ENCODE measurements at regions not wholly inside any gene's neighbourhood (a gene's known extent, or its start where the extent isn't known, plus 50 kb on each side); places are given as distances from the start of the nearest gene placed in this dataset.

GRCh38 chr12:105672121-105672975, 341.9 kb downstream of the C12orf75 start:
- H3K4me1 ChIP-seq (ENCODE audit: insufficient read depth, low read length), result no peaks in the 10 kb centered on the region
- no peak for TF ChIP-seq NPAS2 (CRISPR knock-in tag; IDR thresholded peaks at IDR 0.05; ENCODE audit: borderline replicate concordance)
- TF ChIP-seq ZNF44 (CRISPR knock-in tag; IDR thresholded peaks at IDR 0.05), result no peak
- TF ChIP-seq MTA1 (CRISPR knock-in tag; IDR thresholded peaks at IDR 0.05; ENCODE audit: borderline replicate concordance), result no peak
- no peak for TF ChIP-seq MIXL1 (CRISPR knock-in tag; IDR thresholded peaks at IDR 0.05)
- no peak for TF ChIP-seq ZNF878 (CRISPR knock-in tag; IDR thresholded peaks at IDR 0.05)
- no peak for TF ChIP-seq ZBTB21 (CRISPR knock-in tag; IDR thresholded peaks at IDR 0.05)
- no peak for TF ChIP-seq ZNF761 (CRISPR knock-in tag; conservative IDR thresholded peaks at IDR 0.05)
- no peak for TF ChIP-seq ZNF207 (IDR thresholded peaks at IDR 0.05; ENCODE audit: borderline replicate concordance)
- no peak for TF ChIP-seq MAF1 (CRISPR knock-in tag; IDR thresholded peaks at IDR 0.05; ENCODE audit: borderline replicate concordance)
- no peak for TF ChIP-seq DDIT3 (CRISPR knock-in tag; IDR thresholded peaks at IDR 0.05)
- TF ChIP-seq PTBP1 (IDR thresholded peaks at IDR 0.05; ENCODE audit: low read depth, low read length, poor library complexity, severe bottlenecking), result no peak
- TF ChIP-seq MYC (CRISPR knock-in tag; IDR thresholded peaks at IDR 0.05; ENCODE audit: borderline replicate concordance), result no peak
- TF ChIP-seq ATF4 (CRISPR knock-in tag; IDR thresholded peaks at IDR 0.05), result no peak
- TF ChIP-seq, protein P1, sequence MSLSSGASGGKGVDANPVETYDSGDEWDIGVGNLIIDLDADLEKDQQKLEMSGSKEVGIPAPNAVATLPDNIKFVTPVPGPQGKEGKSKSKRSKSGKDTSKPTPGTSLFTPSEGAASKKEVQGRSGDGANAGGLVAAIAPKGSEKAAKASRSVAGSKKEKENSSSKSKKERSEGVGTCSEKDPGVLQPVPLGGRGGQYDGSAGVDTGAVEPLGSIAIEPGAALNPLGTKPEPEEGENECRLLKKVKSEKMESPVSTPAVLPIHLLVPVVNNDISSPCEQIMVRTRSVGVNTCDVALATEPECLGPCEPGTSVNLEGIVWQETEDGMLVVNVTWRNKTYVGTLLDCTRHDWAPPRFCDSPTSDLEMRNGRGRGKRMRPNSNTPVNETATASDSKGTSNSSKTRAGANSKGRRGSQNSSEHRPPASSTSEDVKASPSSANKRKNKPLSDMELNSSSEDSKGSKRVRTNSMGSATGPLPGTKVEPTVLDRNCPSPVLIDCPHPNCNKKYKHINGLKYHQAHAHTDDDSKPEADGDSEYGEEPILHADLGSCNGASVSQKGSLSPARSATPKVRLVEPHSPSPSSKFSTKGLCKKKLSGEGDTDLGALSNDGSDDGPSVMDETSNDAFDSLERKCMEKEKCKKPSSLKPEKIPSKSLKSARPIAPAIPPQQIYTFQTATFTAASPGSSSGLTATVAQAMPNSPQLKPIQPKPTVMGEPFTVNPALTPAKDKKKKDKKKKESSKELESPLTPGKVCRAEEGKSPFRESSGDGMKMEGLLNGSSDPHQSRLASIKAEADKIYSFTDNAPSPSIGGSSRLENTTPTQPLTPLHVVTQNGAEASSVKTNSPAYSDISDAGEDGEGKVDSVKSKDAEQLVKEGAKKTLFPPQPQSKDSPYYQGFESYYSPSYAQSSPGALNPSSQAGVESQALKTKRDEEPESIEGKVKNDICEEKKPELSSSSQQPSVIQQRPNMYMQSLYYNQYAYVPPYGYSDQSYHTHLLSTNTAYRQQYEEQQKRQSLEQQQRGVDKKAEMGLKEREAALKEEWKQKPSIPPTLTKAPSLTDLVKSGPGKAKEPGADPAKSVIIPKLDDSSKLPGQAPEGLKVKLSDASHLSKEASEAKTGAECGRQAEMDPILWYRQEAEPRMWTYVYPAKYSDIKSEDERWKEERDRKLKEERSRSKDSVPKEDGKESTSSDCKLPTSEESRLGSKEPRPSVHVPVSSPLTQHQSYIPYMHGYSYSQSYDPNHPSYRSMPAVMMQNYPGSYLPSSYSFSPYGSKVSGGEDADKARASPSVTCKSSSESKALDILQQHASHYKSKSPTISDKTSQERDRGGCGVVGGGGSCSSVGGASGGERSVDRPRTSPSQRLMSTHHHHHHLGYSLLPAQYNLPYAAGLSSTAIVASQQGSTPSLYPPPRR (CRISPR knock-in tag; IDR thresholded peaks at IDR 0.05; ENCODE audit: borderline replicate concordance), result no peak
- TF ChIP-seq, protein P2, sequence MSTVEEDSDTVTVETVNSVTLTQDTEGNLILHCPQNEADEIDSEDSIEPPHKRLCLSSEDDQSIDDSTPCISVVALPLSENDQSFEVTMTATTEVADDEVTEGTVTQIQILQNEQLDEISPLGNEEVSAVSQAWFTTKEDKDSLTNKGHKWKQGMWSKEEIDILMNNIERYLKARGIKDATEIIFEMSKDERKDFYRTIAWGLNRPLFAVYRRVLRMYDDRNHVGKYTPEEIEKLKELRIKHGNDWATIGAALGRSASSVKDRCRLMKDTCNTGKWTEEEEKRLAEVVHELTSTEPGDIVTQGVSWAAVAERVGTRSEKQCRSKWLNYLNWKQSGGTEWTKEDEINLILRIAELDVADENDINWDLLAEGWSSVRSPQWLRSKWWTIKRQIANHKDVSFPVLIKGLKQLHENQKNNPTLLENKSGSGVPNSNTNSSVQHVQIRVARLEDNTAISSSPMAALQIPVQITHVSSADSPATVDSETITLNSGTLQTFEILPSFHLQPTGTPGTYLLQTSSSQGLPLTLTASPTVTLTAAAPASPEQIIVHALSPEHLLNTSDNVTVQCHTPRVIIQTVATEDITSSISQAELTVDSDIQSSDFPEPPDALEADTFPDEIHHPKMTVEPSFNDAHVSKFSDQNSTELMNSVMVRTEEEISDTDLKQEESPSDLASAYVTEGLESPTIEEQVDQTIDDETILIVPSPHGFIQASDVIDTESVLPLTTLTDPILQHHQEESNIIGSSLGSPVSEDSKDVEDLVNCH (CRISPR knock-in tag; IDR thresholded peaks at IDR 0.05), result no peak
- no peak overlapping the region for H3K4me2 ChIP-seq (ENCODE audit: low read depth, low read length)
- CTCF ChIA-PET (ENCODE audit: low intra/inter-chr PET ratio, low total read pairs), result no interaction called here
- no peaks in the 10 kb centered on the region for H3K9me3 ChIP-seq (ENCODE audit: low read length)
- FAIRE-seq (no peak), DNase-seq (ENCODE audit: low spot score) (no peak), ATAC-seq (no peak)
- WGBS (ENCODE audit: low lambda C conversion rate), result 35% methylated on average over 8 of the region's 9 CpGs
- no peaks in the 10 kb centered on the region for H3K27me3 ChIP-seq (ENCODE audit: control insufficient read depth in 1 of 2, insufficient read depth in 2 of 2, low read length in 2 of 2)
- intact Hi-C loops (cut with micrococcal nuclease; ENCODE audit: unreplicated experiment), result no loop called here
- in situ Hi-C loops (cut with HindIII; ENCODE audit: extremely low pct_ligation_motif_present, low pct_unique_long_range_greater_than_20kb), result no loop called here
- no peaks in the 10 kb centered on the region for H3K79me2 ChIP-seq (ENCODE audit: insufficient read depth, low read length)
- H4K20me1 ChIP-seq (ENCODE audit: insufficient read depth, low read length), result no peaks in the 10 kb centered on the region
- POLR2A ChIA-PET, result no interaction called here
- no peak overlapping the region for H3K27ac ChIP-seq (ENCODE audit: extremely low read length, insufficient read depth, low read length)
- no peak overlapping the region for H3K4me3 ChIP-seq (replicated peaks in 1 of 3; ENCODE audit: insufficient read depth in 1 of 3, low read depth in 2 of 3, low read length in 3 of 3)
- H2AFZ ChIP-seq (ENCODE audit: low read length), result no peak overlapping the region
- no TSS peak for BruUV-seq (replicated peaks)
- H3K36me3 ChIP-seq (replicated peaks in 1 of 2; ENCODE audit: control insufficient read depth in 1 of 2, insufficient read depth in 2 of 2, low read length in 2 of 2), result no peaks in the 10 kb centered on the region
- H3K9ac ChIP-seq (ENCODE audit: insufficient read depth, low read depth, low read length), result no peak overlapping the region
